LNCAP (cell line): ENCODE measurements at regions not wholly inside any gene's neighbourhood (a gene's known extent, or its start where the extent isn't known, plus 50 kb on each side); places are given as distances from the start of the nearest gene placed in this dataset.

Source experiments
- CTCF ChIP-seq: fragments of 450-650 bp; IDR thresholded peaks from 2 replicates; pipeline ENCODE4 v1.5.1; 2017; ENCODE audit warnings: mild to moderate bottlenecking

GRCh38 chr4:36640876-36641275 is 359.5 kb downstream of the DTHD1 start:
- no peak for TF ChIP-seq CTCF

- TF ChIP-seq CTCF, result no peak
Observed at GRCh38 chr4:36651253-36651652, 369.8 kb downstream of the DTHD1 start.

- TF ChIP-seq CTCF, result no peak
Observed at GRCh38 chr4:36652857-36653256, 371.4 kb downstream of the DTHD1 start.

GRCh38 chr4:36665985-36666527 is 384.6 kb downstream of the DTHD1 start:
- TF ChIP-seq CTCF, result no peak

- TF ChIP-seq CTCF, result no peak
Observed at GRCh38 chr4:36675436-36675835, 394.0 kb downstream of the DTHD1 start.

- TF ChIP-seq CTCF, result no peak
Observed at GRCh38 chr4:36676139-36677050, 395.0 kb downstream of the DTHD1 start.

- no peak for TF ChIP-seq CTCF
Observed at GRCh38 chr4:36677112-36677511, 395.7 kb downstream of the DTHD1 start.
